ENCODE measurements at regions not wholly inside any gene's neighbourhood (a gene's known extent, or its start where the extent isn't known, plus 50 kb on each side); places are given as distances from the start of the nearest gene placed in this dataset.

- no peaks in the 10 kb centered on the region for H3K27me3 ChIP-seq
- H3K9me3 ChIP-seq = no peaks in the 10 kb centered on the region
- H3K4me3 ChIP-seq = no peak overlapping the region
- TF ChIP-seq CTCF (IDR thresholded peaks at IDR 0.05) = no peak
- H3K27ac ChIP-seq = no peak overlapping the region
- intact Hi-C loops (cut with DNase I) = no loop called here
- H3K4me1 ChIP-seq = no peaks in the 10 kb centered on the region
- no peak for ATAC-seq
- DNase-seq = no peak
- no peaks in the 10 kb centered on the region for H3K36me3 ChIP-seq
Observed at GRCh38 chr3:117287602-117288001, 578.0 kb downstream of the TUSC7 start.

GRCh38 chr3:117291476-117291875 is 581.9 kb downstream of the TUSC7 start:
- H3K36me3 ChIP-seq = no peaks in the 10 kb centered on the region
- no peak overlapping the region for H3K4me3 ChIP-seq
- DNase-seq = no peak
- H3K4me1 ChIP-seq = no peaks in the 10 kb centered on the region
- H3K27ac ChIP-seq = no peak overlapping the region
- ATAC-seq = no peak
- H3K9me3 ChIP-seq = no peaks in the 10 kb centered on the region
- intact Hi-C loops (cut with DNase I) = no loop called here
- TF ChIP-seq CTCF (IDR thresholded peaks at IDR 0.05) = no peak
- no peaks in the 10 kb centered on the region for H3K27me3 ChIP-seq

- Histone ChIP-seq H3K9me3 (no peaks in the 10 kb centered on the region), H3K36me3 (no peaks in the 10 kb centered on the region), H3K4me1 (no peaks in the 10 kb centered on the region), H3K4me3 (no peak overlapping the region), H3K27ac (no peak overlapping the region), H3K27me3 (no peaks in the 10 kb centered on the region)
- intact Hi-C loops (cut with DNase I) = no loop called here
- no peak for TF ChIP-seq CTCF (IDR thresholded peaks at IDR 0.05)
- no peak for DNase-seq
- no peak for ATAC-seq
Observed at GRCh38 chr3:117297065-117297464, 587.5 kb downstream of the TUSC7 start.

- no peaks in the 10 kb centered on the region for H3K9me3 ChIP-seq
- no peaks in the 10 kb centered on the region for H3K27me3 ChIP-seq
- no peak overlapping the region for H3K4me3 ChIP-seq
- ATAC-seq (no peak), DNase-seq (no peak)
- no peaks in the 10 kb centered on the region for H3K4me1 ChIP-seq
- intact Hi-C loops (cut with DNase I) = no loop called here
- H3K27ac ChIP-seq = no peak overlapping the region
- no peaks in the 10 kb centered on the region for H3K36me3 ChIP-seq
- TF ChIP-seq CTCF (IDR thresholded peaks at IDR 0.05) = no peak
Observed at GRCh38 chr3:117297541-117297940, 588.0 kb downstream of the TUSC7 start.

- Histone ChIP-seq H3K36me3 (no peaks in the 10 kb centered on the region), H3K4me1 (no peaks in the 10 kb centered on the region), H3K27ac (no peak overlapping the region), H3K9me3 (no peaks in the 10 kb centered on the region), H3K27me3 (no peaks in the 10 kb centered on the region), H3K4me3 (no peak overlapping the region)
- DNase-seq (no peak), ATAC-seq (no peak)
- intact Hi-C loops (cut with DNase I) = no loop called here
- TF ChIP-seq CTCF (IDR thresholded peaks at IDR 0.05) = no peak
Observed at GRCh38 chr3:117298273-117298672, 588.7 kb downstream of the TUSC7 start.
